Embryonic facial prominence (tissue), 1 donor: ENCODE measurements at regions not wholly inside any gene's neighbourhood (a gene's known extent, or its start where the extent isn't known, plus 50 kb on each side); places are given as distances from the start of the nearest gene placed in this dataset.
"Not testable (repeated sequence)": the region's sequence is repeated elsewhere in the genome, so short reads cannot be mapped to it uniquely, and the experiment has no call there.

Source experiments
- DNase-seq: peaks from one replicate; pipeline ENCODE4 v3.0.0-alpha.2; 2016; ENCODE audit errors: extremely low spot score

- no peak for DNase-seq
These were observed 113.2 kb upstream of the SATB2 start for GRCh38 chr2:199570934-199571333.

- no peak for DNase-seq
These were observed 111.6 kb upstream of the SATB2 start for GRCh38 chr2:199569336-199569735.

- DNase-seq: no peak
These were observed 100.4 kb upstream of the SATB2 start for GRCh38 chr2:199558156-199558555.

- DNase-seq: no peak
These were observed 99.0 kb upstream of the SATB2 start for GRCh38 chr2:199556527-199557285.

- no peak for DNase-seq
These were observed 96.3 kb upstream of the SATB2 start for GRCh38 chr2:199554026-199554425.

DNA sequence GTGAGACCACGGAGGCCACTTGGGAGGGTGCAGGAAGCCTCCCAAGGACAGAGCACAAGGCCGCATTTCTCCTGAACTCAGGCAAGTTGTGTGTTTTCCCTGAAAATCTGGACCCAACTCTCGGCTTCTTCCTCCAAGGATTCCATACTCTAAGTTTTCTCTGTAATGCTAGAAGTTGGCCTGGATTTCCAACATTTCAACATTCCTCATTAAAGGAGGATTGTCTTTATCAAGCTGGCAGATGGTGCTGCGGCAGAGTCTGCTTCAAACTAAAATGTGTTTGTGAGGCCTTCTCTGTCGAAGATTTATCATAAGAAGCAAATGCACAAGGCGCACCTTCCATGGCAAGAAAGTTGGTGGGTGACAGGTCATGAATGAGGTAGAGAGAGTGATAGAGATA is 94.4 kb upstream of the SATB2 start:
- DNase-seq: no peak

- no peak for DNase-seq
These were observed 86.0 kb upstream of the SATB2 start for GRCh38 chr2:199543606-199544172.

DNA sequence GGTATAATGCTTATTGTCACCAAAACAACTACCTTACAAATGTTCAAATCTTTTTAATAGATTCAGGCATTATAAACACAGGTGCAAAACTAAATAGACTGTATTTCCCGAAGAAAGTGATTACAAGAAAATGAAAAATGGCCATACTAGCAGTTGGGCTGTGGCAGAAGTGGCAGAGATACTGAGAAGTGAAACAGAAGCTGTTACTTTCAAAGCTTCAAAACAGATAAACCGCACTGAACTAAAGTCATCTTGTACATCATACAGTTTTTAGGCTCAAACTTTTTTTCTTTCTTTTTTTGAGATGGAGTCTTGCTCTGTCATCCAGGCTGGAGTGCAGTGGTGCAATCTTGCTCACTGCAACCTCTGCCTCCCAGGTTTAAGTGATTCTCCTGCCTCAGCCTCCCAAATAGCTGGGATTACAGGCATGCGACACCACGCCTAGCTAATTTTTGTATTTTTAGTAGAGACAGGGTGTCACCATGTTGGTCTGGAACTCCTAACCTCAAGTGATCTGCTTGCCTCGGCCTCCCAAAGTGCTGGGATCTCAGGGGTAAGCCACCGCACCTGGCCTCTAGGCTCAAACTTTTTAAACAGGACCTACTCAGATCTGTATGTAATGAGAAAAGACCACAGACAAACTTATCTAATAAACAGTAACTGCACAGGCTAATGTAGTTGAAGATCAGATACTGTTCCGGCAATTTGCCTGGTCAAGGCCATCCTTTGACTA is 77.9 kb upstream of the SATB2 start:
- no peak for DNase-seq

DNA sequence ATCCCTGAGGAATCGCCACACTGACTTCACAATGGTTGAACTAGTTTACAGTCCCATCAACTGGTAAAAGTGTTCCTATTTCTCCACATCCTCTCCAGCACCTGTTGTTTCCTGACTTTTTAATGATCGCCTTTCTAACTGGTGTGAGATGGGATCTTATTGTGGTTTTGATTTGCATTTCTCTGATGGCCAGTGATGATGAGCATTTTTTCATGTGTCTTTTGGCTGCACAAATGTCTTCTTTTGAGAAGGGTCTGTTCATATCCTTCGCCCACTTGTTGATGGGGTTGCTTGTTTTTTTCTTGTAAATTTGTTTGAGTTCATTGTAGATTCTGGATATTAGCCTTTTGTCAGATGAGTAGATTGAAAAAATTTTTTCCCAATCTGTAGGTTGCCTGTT is 76.1 kb upstream of the SATB2 start:
- DNase-seq: not testable (repeated sequence)

- DNase-seq: no peak
These were observed 69.3 kb upstream of the SATB2 start for GRCh38 chr2:199527071-199527470.

DNA sequence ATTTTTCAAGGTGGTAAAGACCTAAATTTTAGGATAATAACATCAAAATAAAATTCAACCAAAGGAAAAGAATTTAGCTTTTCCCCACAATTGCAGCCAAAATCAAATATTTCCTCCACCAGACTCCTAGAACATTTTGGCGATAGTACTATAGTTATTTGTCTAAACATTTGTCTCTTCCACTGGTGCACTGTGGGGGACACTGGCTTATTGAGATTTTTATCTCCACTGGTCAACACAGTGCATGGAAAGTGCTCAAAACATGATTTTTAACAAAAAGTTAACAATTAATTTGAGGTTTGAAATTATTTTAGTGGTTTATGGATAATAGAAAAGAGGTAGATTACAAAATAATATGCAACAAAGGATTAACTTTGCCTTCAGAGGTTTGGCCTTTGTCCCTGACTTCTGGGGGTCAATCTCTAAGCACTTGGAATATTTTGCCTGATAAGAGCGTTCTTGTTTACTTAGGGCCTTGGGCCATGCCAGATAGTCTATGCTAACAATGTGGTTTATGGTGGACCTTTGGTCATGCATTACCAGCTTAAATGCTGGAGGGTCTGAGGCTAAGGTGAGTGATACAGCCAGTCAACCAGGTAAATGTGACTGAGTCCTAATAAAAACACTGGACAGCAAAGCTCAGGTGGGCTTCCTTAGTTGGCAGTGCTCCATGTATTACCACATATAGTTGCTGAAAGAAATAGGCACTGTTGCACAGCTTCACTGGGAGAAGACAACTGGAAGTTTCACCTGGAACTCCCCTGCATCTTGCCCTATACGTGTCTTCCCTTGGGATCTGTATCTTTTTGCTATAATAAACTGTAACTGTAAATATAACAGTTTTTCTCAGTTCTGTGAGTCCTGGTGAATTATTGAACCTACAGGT is 67.2 kb upstream of the SATB2 start:
- DNase-seq: no peak

- DNase-seq: no peak
These were observed 51.7 kb upstream of the SATB2 start for GRCh38 chr2:199509403-199509802.
